GM21619 (cell line): ENCODE measurements at regions not wholly inside any gene's neighbourhood (a gene's known extent, or its start where the extent isn't known, plus 50 kb on each side); places are given as distances from the start of the nearest gene placed in this dataset.

ENCODE experiments used
- ATAC-seq: cut with Tn5 transposase; IDR thresholded peaks from one replicate; pipeline ENCODE4 v1.9.1; 2021; ENCODE audit not compliant: unreplicated experiment

DNA sequence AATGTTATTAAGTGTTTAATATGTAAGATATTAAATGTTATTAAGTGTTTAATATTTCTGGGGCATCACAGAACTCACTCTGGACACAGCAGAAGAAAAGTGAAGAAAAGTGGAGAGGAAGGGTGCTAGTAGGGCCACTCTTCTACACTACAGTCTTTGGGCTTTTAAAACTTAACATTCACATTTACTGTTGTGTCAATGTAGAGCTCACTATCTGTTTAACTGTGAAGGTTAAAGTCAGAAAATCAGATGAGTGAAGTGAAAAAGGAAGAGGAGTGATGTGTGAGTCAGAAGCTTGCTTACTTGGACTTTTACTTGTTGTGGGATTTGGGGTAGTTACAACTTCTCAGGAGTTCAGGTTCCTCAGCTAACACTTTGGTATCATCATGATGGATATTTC, 145.3 kb upstream of the DNAJC19 start:
- ATAC-seq, result no peak

- ATAC-seq, result no peak
Measured at GRCh38 chr3:181133832-181134231, 144.3 kb upstream of the DNAJC19 start.

GRCh38 chr3:181105646-181106045, 116.1 kb upstream of the DNAJC19 start:
- ATAC-seq, result no peak

- ATAC-seq, result no peak
Measured at GRCh38 chr3:181103605-181104004, 114.1 kb upstream of the DNAJC19 start.

GRCh38 chr3:181086011-181086410, 96.5 kb upstream of the DNAJC19 start:
- no peak for ATAC-seq

DNA sequence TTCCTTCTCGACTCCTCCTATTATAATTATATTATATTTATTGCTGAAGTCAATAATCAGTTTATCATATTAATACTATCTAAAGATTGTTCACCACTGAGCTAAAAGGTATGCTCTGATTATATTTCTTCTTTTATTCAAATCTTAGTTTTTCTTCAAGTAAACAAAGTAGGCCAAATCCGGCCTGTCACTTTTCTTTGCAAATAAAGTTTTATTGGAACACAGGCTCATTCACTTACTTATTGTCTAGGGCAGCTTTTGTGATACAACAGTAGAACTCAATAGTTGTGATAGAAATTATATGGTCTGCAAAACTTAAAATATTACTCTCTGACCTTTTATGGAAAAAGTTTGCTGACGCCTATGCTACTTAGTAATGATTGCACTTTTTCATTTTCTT, 92.4 kb upstream of the DNAJC19 start:
- no peak for ATAC-seq

- ATAC-seq, result no peak
Measured at GRCh38 chr3:181076558-181076957, 87.0 kb upstream of the DNAJC19 start.

DNA sequence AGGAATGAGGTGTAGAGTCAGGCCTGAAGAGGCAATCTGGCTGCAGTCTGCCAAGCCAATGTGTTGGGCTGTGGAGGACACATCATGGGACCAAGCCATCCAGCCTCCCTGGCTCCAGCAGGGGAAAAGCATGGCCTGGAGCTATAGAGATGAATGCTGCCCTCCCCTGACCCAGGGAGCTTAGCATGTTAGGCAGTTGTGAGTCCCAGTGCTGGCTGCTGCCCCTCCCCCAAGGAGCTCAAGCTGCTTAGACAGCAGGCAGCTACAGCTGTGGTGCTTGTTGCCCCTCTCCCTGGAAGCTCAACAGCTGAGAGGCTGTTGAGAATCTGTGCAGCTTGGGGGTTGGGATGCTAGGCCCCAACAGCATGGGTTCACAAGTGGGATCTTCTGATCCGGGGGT, 85.6 kb upstream of the DNAJC19 start:
- ATAC-seq, result no peak

- no peak for ATAC-seq
Measured at GRCh38 chr3:181066143-181067087, 76.9 kb upstream of the DNAJC19 start.

DNA sequence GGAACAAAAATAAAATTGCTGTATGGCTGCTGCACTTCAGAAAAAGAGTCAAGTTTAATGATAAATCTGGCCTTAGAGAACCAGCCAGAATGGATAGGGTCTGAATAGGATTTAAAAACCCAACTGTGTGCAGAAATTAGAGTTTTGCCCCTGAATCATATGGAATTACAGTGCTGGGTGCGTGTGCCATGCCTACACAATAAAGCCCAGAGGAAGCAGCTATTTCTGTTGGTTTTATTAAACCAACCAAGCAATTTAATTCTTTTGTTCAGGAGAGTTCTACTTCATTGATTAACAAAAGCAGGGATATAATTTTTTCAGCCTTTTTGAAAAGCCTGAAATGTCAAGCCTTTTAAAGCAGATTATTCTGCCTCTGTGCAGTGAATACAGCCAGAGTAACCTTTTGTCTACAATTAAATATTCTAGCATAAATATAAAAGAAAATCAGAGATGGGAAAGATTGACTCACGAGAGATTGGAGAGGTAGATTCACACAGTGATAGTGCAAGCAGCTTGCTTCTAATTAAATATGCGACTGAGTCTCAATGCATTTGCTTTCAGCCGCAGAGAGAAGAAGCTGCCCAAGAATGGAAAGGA, 66.7 kb upstream of the DNAJC19 start:
- ATAC-seq, result no peak

GRCh38 chr3:181054538-181054937, 65.0 kb upstream of the DNAJC19 start:
- ATAC-seq, result no peak

GRCh38 chr3:181052256-181052655, 62.7 kb upstream of the DNAJC19 start:
- no peak for ATAC-seq

- ATAC-seq, result no peak
Measured at GRCh38 chr3:181050738-181051137, 61.2 kb upstream of the DNAJC19 start.

GRCh38 chr3:181040030-181040429, 50.5 kb upstream of the DNAJC19 start:
- no peak for ATAC-seq
